ENCODE measurements at regions not wholly inside any gene's neighbourhood (a gene's known extent, or its start where the extent isn't known, plus 50 kb on each side); places are given as distances from the start of the nearest gene placed in this dataset.

DNA sequence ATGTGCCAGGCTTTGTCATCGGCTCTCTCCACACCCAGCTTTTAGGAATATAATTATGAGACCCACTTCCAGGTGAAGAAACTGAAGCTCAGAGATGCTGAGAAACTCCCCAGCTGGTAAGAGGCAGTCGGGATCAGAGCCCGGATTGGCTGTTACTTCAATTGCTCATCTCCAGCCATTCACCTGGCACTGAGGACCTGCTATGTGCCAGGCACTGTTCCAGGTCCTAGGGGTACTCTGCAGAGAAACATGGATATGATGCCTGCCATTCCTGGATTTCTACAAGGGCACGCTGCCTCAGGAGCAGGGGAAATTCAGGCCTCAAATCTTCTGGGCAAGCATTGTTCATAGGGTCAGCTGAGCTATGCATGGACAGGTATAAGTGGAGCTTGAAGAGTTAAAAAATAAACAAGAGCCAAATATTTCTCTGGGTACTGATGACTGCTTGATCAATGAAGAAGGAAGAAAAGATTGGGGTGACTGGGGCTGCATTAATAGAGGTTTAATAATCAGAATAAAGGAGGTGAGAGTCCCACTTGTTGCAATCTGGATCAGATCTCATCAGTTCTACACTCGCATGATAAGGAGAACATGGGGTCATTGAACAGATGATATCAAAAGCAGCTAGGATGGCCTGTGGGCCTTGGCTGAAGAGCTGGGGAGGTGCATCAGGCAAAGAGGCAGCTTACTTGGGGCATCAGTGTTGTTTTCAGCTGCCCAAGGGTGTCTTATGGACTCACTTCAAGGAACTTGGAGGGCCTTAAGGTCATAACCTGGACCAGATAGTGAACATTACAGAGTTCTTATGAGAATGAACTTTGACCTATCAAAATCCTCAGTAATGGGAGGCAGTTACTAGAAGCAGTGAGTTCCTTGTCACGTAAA lies 80.9 kb upstream of the TOX2 start:
- Histone ChIP-seq H3K9me3 (peaks cover 0 to 11% (median 0%) of the 10 kb centered on the region in 4 donors), H3K27me3 (no peaks in the 10 kb centered on the region), H3K4me3 (no peak overlapping the region), H3K27ac (no peak overlapping the region), H3K36me3 (no peaks in the 10 kb centered on the region), H3K4me1 (no peaks in the 10 kb centered on the region)
- WGBS, 2 donors: 91 to 92% methylated on average over 4 to 6 of the region's 6 CpGs
- TF ChIP-seq POLR2A (IDR thresholded peaks at IDR 0.05): no peak
- no peak for DNase-seq
- no peak for ATAC-seq (ENCODE audit: low FRiP score in 2 of 2)

DNA sequence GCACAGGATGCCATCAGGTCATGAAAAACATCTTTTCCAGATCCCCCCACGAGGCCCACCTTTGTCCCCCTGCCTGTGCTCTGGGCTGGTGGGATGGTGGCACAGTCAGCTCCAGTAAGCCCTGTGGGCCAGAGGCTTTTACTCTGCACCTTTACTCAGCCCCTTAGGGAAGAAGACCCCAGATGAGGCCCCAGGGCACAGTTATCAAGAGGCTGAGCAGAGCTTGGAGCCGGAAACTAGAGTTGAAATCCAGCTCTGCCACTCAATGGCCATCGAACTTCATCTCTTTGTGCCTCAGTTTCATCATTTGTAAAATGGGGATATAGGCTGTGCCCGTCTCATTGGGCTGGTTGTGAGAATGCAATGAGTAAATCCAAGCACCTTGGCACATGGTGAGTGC lies 81.7 kb upstream of the TOX2 start:
- Histone ChIP-seq H3K4me1 (no peaks in the 10 kb centered on the region), H3K27ac (no peak overlapping the region), H3K27me3 (no peaks in the 10 kb centered on the region), H3K9me3 (peaks cover 0 to 11% (median 0%) of the 10 kb centered on the region in 4 donors), H3K36me3 (no peaks in the 10 kb centered on the region), H3K4me3 (no peak overlapping the region)
- no peak for TF ChIP-seq POLR2A (IDR thresholded peaks at IDR 0.05)
- no peak for TF ChIP-seq EP300 (IDR thresholded peaks at IDR 0.05)
- TF ChIP-seq, protein P1, sequence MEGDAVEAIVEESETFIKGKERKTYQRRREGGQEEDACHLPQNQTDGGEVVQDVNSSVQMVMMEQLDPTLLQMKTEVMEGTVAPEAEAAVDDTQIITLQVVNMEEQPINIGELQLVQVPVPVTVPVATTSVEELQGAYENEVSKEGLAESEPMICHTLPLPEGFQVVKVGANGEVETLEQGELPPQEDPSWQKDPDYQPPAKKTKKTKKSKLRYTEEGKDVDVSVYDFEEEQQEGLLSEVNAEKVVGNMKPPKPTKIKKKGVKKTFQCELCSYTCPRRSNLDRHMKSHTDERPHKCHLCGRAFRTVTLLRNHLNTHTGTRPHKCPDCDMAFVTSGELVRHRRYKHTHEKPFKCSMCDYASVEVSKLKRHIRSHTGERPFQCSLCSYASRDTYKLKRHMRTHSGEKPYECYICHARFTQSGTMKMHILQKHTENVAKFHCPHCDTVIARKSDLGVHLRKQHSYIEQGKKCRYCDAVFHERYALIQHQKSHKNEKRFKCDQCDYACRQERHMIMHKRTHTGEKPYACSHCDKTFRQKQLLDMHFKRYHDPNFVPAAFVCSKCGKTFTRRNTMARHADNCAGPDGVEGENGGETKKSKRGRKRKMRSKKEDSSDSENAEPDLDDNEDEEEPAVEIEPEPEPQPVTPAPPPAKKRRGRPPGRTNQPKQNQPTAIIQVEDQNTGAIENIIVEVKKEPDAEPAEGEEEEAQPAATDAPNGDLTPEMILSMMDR (IDR thresholded peaks at IDR 0.05): no peak
- TF ChIP-seq POLR2AphosphoS5 (IDR thresholded peaks at IDR 0.05): no peak
- DNase-seq (no peak), ATAC-seq (ENCODE audit: low FRiP score in 2 of 2) (no peak)
- 74 to 86% methylated on average over 3 to 4 of the region's 4 CpGs for WGBS, 2 donors

DNA sequence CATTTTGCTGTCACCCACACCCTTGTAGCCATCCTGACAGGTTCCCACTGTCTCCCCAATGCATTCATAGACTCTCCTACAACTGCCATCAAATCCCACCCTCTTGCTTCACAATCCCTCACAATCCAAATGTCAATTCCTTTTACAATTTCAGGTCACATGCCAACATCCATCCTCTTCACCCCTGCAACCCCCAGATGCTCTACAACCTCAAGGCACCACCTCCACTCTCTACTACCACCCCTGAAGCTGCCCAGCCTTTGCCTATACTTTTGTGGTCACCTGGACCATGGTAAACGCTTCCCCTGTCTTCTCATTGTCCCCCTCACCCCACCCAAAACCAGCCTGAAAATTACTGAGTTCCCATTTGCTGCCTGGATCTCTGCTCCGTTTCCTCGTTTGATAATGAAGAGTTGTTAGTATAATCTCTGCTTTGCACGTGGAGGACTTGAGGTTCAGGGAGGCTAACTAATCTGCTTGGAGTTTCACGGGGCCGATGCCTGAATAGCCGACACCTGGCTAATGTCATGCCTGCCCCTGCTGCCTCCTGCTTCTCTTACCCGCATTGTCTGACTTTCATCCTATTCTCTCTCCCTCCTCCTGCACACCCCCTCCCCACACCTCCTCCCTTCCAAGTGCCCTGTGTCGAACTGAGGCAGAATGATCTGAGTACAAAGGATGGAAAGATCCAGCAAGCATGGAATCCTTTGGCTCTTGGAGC lies 82.4 kb upstream of the TOX2 start:
- peaks cover 0 to 11% (median 0%) of the 10 kb centered on the region in 4 donors for H3K9me3 ChIP-seq
- no peak for TF ChIP-seq POLR2AphosphoS5 (IDR thresholded peaks at IDR 0.05)
- TF ChIP-seq EP300 (IDR thresholded peaks at IDR 0.05): no peak
- no peak for TF ChIP-seq POLR2A (IDR thresholded peaks at IDR 0.05)
- TF ChIP-seq, protein P1 (IDR thresholded peaks at IDR 0.05): no peak
- 58 to 67% methylated on average over 9 of the region's 9 CpGs for WGBS, 2 donors
- H3K4me1 ChIP-seq: no peaks in the 10 kb centered on the region
- DNase-seq: no peak
- ATAC-seq (ENCODE audit: low FRiP score in 2 of 2): no peak
- H3K27me3 ChIP-seq: no peaks in the 10 kb centered on the region
- H3K27ac ChIP-seq: no peak overlapping the region
- no peaks in the 10 kb centered on the region for H3K36me3 ChIP-seq
- no peak overlapping the region for H3K4me3 ChIP-seq

DNA sequence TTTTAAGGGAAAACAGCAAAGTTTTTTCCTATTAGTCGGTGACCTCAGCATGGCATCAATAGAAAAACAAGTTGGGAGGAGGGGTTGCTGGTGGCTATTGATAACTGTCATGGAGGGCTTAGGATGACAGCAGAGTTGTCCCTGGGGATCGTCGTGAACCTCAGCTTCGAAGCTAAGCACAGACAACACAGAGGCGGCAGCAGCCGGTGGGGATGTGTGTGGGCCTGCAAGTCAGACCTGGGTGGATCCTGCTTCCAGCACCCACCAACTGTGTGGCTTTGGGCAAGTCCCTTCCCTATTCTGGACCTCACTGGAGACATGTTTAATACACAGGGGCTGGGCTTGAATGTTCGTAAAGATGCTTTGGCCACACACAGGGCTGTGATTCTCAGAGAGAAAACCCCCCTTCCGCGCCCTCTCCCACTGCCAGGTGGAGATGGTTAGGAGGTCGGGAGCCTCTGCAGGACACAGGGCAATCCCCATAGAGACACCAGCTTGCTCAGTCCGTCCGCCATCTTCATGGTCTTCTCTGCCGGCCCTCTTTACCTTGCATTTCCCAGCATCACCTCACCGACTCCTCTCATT lies 83.1 kb upstream of the TOX2 start:
- no peak for DNase-seq
- no peaks in the 10 kb centered on the region for H3K4me1 ChIP-seq
- no peak for ATAC-seq (ENCODE audit: low FRiP score in 2 of 2)
- peaks cover 0 to 11% (median 0%) of the 10 kb centered on the region in 4 donors for H3K9me3 ChIP-seq
- 85 to 87% methylated on average over 13 to 14 of the region's 14 CpGs for WGBS, 2 donors
- no peaks in the 10 kb centered on the region for H3K36me3 ChIP-seq
- H3K27ac ChIP-seq: no peak overlapping the region
- no peaks in the 10 kb centered on the region for H3K27me3 ChIP-seq
- TF ChIP-seq, protein P1 (IDR thresholded peaks at IDR 0.05): no peak
- TF ChIP-seq EP300 (IDR thresholded peaks at IDR 0.05): no peak
- no peak overlapping the region for H3K4me3 ChIP-seq

DNA sequence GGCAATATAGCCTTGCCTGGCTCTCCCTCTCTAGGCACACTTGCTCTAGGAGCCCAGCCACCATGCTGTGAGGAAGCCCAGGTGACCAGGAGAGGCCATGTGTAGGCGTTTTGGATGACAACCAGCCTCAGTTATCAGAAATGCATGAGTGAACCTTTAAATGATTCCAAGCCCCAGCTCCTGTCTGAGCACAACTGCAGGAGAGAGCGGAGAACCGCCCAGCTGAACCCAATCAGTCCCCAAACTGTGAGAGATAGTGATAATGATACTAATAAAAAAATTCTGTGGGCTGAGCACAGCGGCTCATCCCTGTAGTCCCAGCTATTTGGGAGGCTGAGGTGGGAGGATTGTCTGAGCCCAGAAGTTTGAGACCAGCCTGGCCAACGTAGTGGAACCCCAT lies 83.8 kb upstream of the TOX2 start:
- Histone ChIP-seq H3K36me3 (no peaks in the 10 kb centered on the region), H3K9me3 (peaks cover 0 to 11% (median 0%) of the 10 kb centered on the region in 4 donors), H3K4me3 (no peak overlapping the region), H3K4me1 (no peaks in the 10 kb centered on the region), H3K27ac (no peak overlapping the region), H3K27me3 (no peaks in the 10 kb centered on the region)
- DNase-seq (no peak), ATAC-seq (ENCODE audit: low FRiP score in 2 of 2) (no peak)
- TF ChIP-seq POLR2A (IDR thresholded peaks at IDR 0.05) (no peak), POLR2AphosphoS5 (IDR thresholded peaks at IDR 0.05) (no peak), EP300 (IDR thresholded peaks at IDR 0.05) (no peak)
- TF ChIP-seq, protein P1 (IDR thresholded peaks at IDR 0.05): no peak
- WGBS, 2 donors: 67 to 69% methylated on average over 5 of the region's 5 CpGs

Data from upper lobe of left lung (tissue), 6 donors.